ENCODE measurements at regions not wholly inside any gene's neighbourhood (a gene's known extent, or its start where the extent isn't known, plus 50 kb on each side); places are given as distances from the start of the nearest gene placed in this dataset.

DNA sequence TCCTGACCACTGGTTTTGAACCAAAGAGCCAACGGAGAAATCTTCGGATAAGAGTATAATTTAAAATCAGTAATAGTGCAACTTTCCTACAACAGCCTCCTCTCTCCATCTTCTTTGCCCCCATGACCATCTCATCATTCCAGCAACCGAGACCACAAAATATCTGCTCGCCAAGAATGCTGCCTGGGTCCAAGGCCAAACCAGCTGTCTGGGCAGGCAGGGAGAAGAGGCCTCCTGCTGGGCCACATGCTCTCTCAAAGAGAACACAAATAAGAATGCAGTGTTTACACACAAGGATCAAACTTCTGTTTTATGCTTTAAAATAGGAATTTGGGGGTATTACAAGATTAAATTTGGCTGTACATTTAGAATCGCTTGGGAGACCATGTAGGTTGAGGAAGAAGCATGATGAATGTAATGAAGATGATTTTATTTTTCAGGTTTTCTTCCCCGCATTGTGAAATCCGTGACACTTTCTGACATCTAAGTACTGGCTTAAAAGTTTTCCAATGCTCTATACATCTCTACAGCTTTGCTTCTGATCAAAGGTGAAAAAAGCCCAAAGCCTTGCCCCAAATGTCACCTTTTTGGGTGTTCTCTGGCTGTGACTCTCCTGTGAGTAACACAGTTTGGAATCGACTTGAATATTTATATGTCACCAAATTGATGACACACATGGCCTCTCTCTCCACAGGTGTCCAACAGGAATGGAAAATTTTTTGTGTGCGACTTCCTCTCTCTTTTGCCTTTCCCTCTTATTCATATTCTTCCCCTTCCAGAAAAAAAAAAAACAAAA, 79.4 kb upstream of the PROKR2 start:
- TF ChIP-seq POLR2AphosphoS5 (IDR thresholded peaks at IDR 0.05; ENCODE audit: low read depth, low read length) (no peak), POLR2A (IDR thresholded peaks at IDR 0.05; ENCODE audit: low read depth, low read length) (no peak)

Measured in GM12892 (cell line).